PC-3 (cell line): ENCODE measurements at regions not wholly inside any gene's neighbourhood (a gene's known extent, or its start where the extent isn't known, plus 50 kb on each side); places are given as distances from the start of the nearest gene placed in this dataset.

Experiments
- EZH2 ChIP-seq: fragments of 300-600 bp; sonication (generic); IDR thresholded peaks from one replicate; pipeline ENCODE4 v1.6.1; 2017; ENCODE audit warnings: antibody characterized with exemption, mild to moderate bottlenecking, low read length; ENCODE audit not compliant: unreplicated experiment
- TF ChIP-seq, protein P1 (sequence below): fragments of 300-600 bp; sonication (generic); conservative IDR thresholded peaks from 2 replicates; pipeline ENCODE4 v1.5.1; 2017; ENCODE audit warnings: antibody characterized with exemption, low read depth, mild to moderate bottlenecking, low read length

DNA sequence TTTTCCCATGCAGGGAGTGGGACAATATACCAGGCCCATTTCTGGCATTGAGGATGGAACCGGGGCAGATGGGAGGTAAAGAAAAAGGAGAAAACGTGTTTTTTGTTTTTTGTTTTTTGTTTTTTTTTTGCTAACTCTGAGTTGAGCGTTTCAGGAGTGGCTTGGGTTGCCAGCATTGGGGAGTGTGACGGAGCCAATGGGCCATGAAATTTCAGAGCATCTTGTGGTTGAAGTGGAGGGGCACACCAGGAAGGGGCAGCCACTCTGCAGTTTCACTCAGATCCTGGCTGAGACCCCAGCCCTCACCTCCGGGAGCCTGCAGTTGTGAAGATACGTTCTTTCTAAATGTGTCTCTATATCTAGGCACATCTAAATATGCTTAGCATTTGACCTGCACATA is 240.5 kb downstream of the TLE3 start:
- TF ChIP-seq, protein P1, sequence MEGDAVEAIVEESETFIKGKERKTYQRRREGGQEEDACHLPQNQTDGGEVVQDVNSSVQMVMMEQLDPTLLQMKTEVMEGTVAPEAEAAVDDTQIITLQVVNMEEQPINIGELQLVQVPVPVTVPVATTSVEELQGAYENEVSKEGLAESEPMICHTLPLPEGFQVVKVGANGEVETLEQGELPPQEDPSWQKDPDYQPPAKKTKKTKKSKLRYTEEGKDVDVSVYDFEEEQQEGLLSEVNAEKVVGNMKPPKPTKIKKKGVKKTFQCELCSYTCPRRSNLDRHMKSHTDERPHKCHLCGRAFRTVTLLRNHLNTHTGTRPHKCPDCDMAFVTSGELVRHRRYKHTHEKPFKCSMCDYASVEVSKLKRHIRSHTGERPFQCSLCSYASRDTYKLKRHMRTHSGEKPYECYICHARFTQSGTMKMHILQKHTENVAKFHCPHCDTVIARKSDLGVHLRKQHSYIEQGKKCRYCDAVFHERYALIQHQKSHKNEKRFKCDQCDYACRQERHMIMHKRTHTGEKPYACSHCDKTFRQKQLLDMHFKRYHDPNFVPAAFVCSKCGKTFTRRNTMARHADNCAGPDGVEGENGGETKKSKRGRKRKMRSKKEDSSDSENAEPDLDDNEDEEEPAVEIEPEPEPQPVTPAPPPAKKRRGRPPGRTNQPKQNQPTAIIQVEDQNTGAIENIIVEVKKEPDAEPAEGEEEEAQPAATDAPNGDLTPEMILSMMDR: no peak
- TF ChIP-seq EZH2: no peak
